HS-27A (cell line): ENCODE measurements at regions not wholly inside any gene's neighbourhood (a gene's known extent, or its start where the extent isn't known, plus 50 kb on each side); places are given as distances from the start of the nearest gene placed in this dataset.

ENCODE experiments used
- DNase-seq: peaks from one replicate; pipeline ENCODE4 v3.0.0-alpha.2; 2012; ENCODE audit warnings: low read depth, missing footprints

- no peak for DNase-seq
Measured at GRCh38 chr13:80451641-80452040, 110.7 kb upstream of the SPRY2 start.

- DNase-seq, result no peak
Measured at GRCh38 chr13:80450386-80450785, 109.5 kb upstream of the SPRY2 start.

- DNase-seq, result no peak
Measured at GRCh38 chr13:80448725-80449124, 107.8 kb upstream of the SPRY2 start.

GRCh38 chr13:80447747-80448146 is 106.8 kb upstream of the SPRY2 start:
- DNase-seq, result no peak

- no peak for DNase-seq
Measured at GRCh38 chr13:80444240-80445015, 103.5 kb upstream of the SPRY2 start.

GRCh38 chr13:80442609-80443008 is 101.7 kb upstream of the SPRY2 start:
- no peak for DNase-seq

GRCh38 chr13:80441968-80442367 is 101.0 kb upstream of the SPRY2 start:
- no peak for DNase-seq

GRCh38 chr13:80438521-80438920 is 97.6 kb upstream of the SPRY2 start:
- DNase-seq, result no peak

- DNase-seq, result no peak
Measured at GRCh38 chr13:80437231-80437630, 96.3 kb upstream of the SPRY2 start.

- DNase-seq, result no peak
Measured at GRCh38 chr13:80436571-80437169, 95.7 kb upstream of the SPRY2 start.

- no peak for DNase-seq
Measured at GRCh38 chr13:80430561-80430960, 89.6 kb upstream of the SPRY2 start.

- no peak for DNase-seq
Measured at GRCh38 chr13:80428349-80429096, 87.6 kb upstream of the SPRY2 start.

GRCh38 chr13:80419416-80419815 is 78.5 kb upstream of the SPRY2 start:
- no peak for DNase-seq

GRCh38 chr13:80413611-80414010 is 72.7 kb upstream of the SPRY2 start:
- no peak for DNase-seq

- no peak for DNase-seq
Measured at GRCh38 chr13:80408270-80408669, 67.3 kb upstream of the SPRY2 start.

GRCh38 chr13:80400865-80401426 is 60.0 kb upstream of the SPRY2 start:
- DNase-seq, result no peak

- no peak for DNase-seq
Measured at GRCh38 chr13:80400164-80400864, 59.4 kb upstream of the SPRY2 start.

GRCh38 chr13:80399340-80400163 is 58.6 kb upstream of the SPRY2 start:
- DNase-seq, result no peak
